Liver (tissue), 8 donors: ENCODE measurements at regions not wholly inside any gene's neighbourhood (a gene's known extent, or its start where the extent isn't known, plus 50 kb on each side); places are given as distances from the start of the nearest gene placed in this dataset.

Experiments
- DNase-seq: peaks from one replicate; pipeline ENCODE4 v3.0.0-alpha.2; 2017; ENCODE audit warnings: low spot score
- H3K27ac ChIP-seq, 2 donors: one replicate each; pipeline ENCODE4 v1.7.0; 2013; ENCODE audit warnings: inconsistent platforms in 2 of 2, low read length in 2 of 2, control low read depth in 1 of 2, low read depth in 1 of 2, mild to moderate bottlenecking in 1 of 2
- H3K27me3 ChIP-seq, 4 donors: one replicate each; pipeline versions ENCODE4 v1.6.1 to v1.7.0; 2013; ENCODE audit warnings: low read length in 3 of 4, inconsistent platforms in 1 of 4, mild to moderate bottlenecking in 1 of 4, moderate library complexity in 1 of 4; ENCODE audit not compliant: control insufficient read depth in 4 of 4, insufficient read depth in 4 of 4
- H3K36me3 ChIP-seq, 4 donors: one replicate each; pipeline versions ENCODE4 v1.6.1 to v1.7.0; 2013; ENCODE audit warnings: low read length in 3 of 4, mild to moderate bottlenecking in 3 of 4, low read depth in 1 of 4, moderate library complexity in 1 of 4; ENCODE audit not compliant: control insufficient read depth in 4 of 4, insufficient read depth in 3 of 4
- H3K4me1 ChIP-seq, 4 donors: one replicate each; pipeline versions ENCODE4 v1.6.1 to v1.7.0; 2013; ENCODE audit warnings: low read length in 3 of 4, mild to moderate bottlenecking in 3 of 4, moderate library complexity in 1 of 4; ENCODE audit not compliant: control insufficient read depth in 4 of 4, insufficient read depth in 4 of 4
- H3K4me3 ChIP-seq, 3 donors: one replicate each; pipeline versions ENCODE4 v1.6.1 to v1.7.0; 2013; ENCODE audit warnings: low read length in 3 of 3, control low read depth in 1 of 3, low read depth in 1 of 3, mild to moderate bottlenecking in 1 of 3
- H3K9ac ChIP-seq, 2 donors: one replicate each; pipeline ENCODE4 v1.7.0; 2013; ENCODE audit warnings: low read length in 2 of 2, mild to moderate bottlenecking in 2 of 2, moderate library complexity in 2 of 2, control low read depth in 1 of 2, low read depth in 1 of 2
- H3K9me3 ChIP-seq, 4 donors: one replicate each; pipeline versions ENCODE4 v1.6.1 to v1.7.0; 2013; ENCODE audit warnings: low read length in 3 of 4; ENCODE audit not compliant: control insufficient read depth in 4 of 4
- EGR1 ChIP-seq, 2 donors: IDR thresholded peaks; 2 replicates each; pipeline ENCODE4 v1.6.1; 2016 to 2018; ENCODE audit warnings: antibody characterized with exemption in 2 of 2, low read depth in 2 of 2
- FOXA1 ChIP-seq: IDR thresholded peaks from 2 replicates; pipeline ENCODE4 v1.6.1; 2016; ENCODE audit warnings: antibody characterized with exemption
- FOXA2 ChIP-seq: IDR thresholded peaks from 2 replicates; pipeline ENCODE4 v1.6.1; 2016; ENCODE audit warnings: antibody characterized with exemption
- GABPA ChIP-seq, 2 donors: IDR thresholded peaks in 1 of 2; conservative IDR thresholded peaks in 1 of 2; 2 replicates each; pipeline ENCODE4 v1.6.1; 2016; ENCODE audit warnings: antibody characterized with exemption in 2 of 2, mild to moderate bottlenecking in 1 of 2, moderate library complexity in 1 of 2
- HNF4A ChIP-seq, 2 donors: conservative IDR thresholded peaks; 2 replicates each; pipeline ENCODE4 v1.6.1; 2016; ENCODE audit warnings: antibody characterized with exemption in 2 of 2, mild to moderate bottlenecking in 2 of 2
- HNF4G ChIP-seq: IDR thresholded peaks from 2 replicates; pipeline ENCODE4 v1.6.1; 2016; ENCODE audit warnings: antibody characterized with exemption
- JUND ChIP-seq, 2 donors: IDR thresholded peaks; 2 replicates each; pipeline ENCODE4 v1.6.1; 2016; ENCODE audit warnings: antibody characterized with exemption in 2 of 2
- NR2F2 ChIP-seq: IDR thresholded peaks from 2 replicates; pipeline ENCODE4 v1.6.1; 2016; ENCODE audit warnings: antibody characterized with exemption
- RAD21 ChIP-seq, 2 donors: IDR thresholded peaks; 2 replicates each; pipeline ENCODE4 v1.6.1; 2016; ENCODE audit warnings: antibody characterized with exemption in 2 of 2, mild to moderate bottlenecking in 2 of 2
- RXRA ChIP-seq, 2 donors: IDR thresholded peaks; 2 replicates each; pipeline ENCODE4 v1.6.1; 2017 to 2018; ENCODE audit warnings: antibody characterized with exemption in 2 of 2, mild to moderate bottlenecking in 1 of 2
- SP1 ChIP-seq: IDR thresholded peaks from 2 replicates; pipeline ENCODE4 v1.6.1; 2018; ENCODE audit warnings: antibody characterized with exemption, mild to moderate bottlenecking
- TAF1 ChIP-seq: conservative IDR thresholded peaks from 2 replicates; pipeline ENCODE4 v1.6.1; 2016; ENCODE audit warnings: antibody characterized with exemption, mild to moderate bottlenecking
- YY1 ChIP-seq: IDR thresholded peaks from 2 replicates; pipeline ENCODE4 v1.6.1; 2016; ENCODE audit warnings: antibody characterized with exemption, mild to moderate bottlenecking
- WGBS: extraction: QIAGEN DNeasy Blood & Tissue Kit; methylation state at CpG from one replicate; pipeline ENCODE4 v1.1.7; 2013; 5-methylcytosine and 5-hydroxymethylcytosine counted together
- TF ChIP-seq, protein P1 (sequence below): IDR thresholded peaks from 2 replicates; pipeline ENCODE4 v1.6.1; 2016; ENCODE audit warnings: antibody characterized with exemption, mild to moderate bottlenecking
- TF ChIP-seq, protein P2 (sequence below): IDR thresholded peaks from 2 replicates; pipeline ENCODE4 v1.6.1; 2016; ENCODE audit warnings: antibody characterized with exemption
- TF ChIP-seq, protein P3 (sequence below): IDR thresholded peaks from 2 replicates; pipeline ENCODE4 v1.6.1; 2016; ENCODE audit warnings: antibody characterized with exemption
- TF ChIP-seq, protein P4 (sequence below): fragments of 150-350 bp; IDR thresholded peaks from 2 replicates; pipeline ENCODE4 v1.5.1; 2017; ENCODE audit warnings: improper control_type of control experiment, low read depth, low read length; ENCODE audit not compliant: missing input control
- donor health status: healthy.
- donor health status: healthy.
- donor health status: healthy.
- donor health status: healthy.
- donor health status: healthy.

DNA sequence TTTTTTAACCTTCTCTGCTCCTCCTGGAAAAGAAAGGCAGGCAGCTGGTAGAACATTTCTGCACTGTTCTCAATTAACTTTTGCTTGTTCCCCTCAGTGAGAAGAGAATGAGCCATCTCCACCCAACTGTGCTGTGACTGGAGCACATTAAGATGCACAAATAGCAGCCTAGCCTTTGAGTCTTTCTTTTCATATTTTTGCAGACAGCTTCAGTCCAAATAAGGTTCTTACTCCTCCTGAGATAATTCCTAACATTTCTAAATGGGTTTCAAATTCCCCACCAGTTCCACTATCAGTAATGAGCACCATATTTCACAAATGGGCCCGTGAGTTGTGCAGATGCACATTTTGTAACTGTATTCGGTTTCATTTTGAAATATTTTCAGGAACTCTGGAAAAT lies 118.6 kb downstream of the SPCS3 start:
- no peaks in the 10 kb centered on the region for H3K9me3 ChIP-seq
- H3K27me3 ChIP-seq: no peaks in the 10 kb centered on the region
- no peaks in the 10 kb centered on the region for H3K36me3 ChIP-seq
- DNase-seq: no peak
- TF ChIP-seq, protein P1, sequence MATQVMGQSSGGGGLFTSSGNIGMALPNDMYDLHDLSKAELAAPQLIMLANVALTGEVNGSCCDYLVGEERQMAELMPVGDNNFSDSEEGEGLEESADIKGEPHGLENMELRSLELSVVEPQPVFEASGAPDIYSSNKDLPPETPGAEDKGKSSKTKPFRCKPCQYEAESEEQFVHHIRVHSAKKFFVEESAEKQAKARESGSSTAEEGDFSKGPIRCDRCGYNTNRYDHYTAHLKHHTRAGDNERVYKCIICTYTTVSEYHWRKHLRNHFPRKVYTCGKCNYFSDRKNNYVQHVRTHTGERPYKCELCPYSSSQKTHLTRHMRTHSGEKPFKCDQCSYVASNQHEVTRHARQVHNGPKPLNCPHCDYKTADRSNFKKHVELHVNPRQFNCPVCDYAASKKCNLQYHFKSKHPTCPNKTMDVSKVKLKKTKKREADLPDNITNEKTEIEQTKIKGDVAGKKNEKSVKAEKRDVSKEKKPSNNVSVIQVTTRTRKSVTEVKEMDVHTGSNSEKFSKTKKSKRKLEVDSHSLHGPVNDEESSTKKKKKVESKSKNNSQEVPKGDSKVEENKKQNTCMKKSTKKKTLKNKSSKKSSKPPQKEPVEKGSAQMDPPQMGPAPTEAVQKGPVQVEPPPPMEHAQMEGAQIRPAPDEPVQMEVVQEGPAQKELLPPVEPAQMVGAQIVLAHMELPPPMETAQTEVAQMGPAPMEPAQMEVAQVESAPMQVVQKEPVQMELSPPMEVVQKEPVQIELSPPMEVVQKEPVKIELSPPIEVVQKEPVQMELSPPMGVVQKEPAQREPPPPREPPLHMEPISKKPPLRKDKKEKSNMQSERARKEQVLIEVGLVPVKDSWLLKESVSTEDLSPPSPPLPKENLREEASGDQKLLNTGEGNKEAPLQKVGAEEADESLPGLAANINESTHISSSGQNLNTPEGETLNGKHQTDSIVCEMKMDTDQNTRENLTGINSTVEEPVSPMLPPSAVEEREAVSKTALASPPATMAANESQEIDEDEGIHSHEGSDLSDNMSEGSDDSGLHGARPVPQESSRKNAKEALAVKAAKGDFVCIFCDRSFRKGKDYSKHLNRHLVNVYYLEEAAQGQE: no peak
- TF ChIP-seq HNF4G (no peak), NR2F2 (no peak), FOXA2 (no peak), TAF1 (no peak), GABPA (IDR thresholded peaks at IDR 0.05 in 1 of 2, conservative IDR thresholded peaks at IDR 0.05 in 1 of 2) (no peak), SP1 (no peak), YY1 (no peak), FOXA1 (no peak), RXRA (IDR thresholded peaks at IDR 0.05) (no peak), EGR1 (IDR thresholded peaks at IDR 0.05; ENCODE audit: low read depth in 2 of 2) (no peak), JUND (IDR thresholded peaks at IDR 0.05) (no peak), RAD21 (IDR thresholded peaks at IDR 0.05) (no peak)
- TF ChIP-seq, protein P2, sequence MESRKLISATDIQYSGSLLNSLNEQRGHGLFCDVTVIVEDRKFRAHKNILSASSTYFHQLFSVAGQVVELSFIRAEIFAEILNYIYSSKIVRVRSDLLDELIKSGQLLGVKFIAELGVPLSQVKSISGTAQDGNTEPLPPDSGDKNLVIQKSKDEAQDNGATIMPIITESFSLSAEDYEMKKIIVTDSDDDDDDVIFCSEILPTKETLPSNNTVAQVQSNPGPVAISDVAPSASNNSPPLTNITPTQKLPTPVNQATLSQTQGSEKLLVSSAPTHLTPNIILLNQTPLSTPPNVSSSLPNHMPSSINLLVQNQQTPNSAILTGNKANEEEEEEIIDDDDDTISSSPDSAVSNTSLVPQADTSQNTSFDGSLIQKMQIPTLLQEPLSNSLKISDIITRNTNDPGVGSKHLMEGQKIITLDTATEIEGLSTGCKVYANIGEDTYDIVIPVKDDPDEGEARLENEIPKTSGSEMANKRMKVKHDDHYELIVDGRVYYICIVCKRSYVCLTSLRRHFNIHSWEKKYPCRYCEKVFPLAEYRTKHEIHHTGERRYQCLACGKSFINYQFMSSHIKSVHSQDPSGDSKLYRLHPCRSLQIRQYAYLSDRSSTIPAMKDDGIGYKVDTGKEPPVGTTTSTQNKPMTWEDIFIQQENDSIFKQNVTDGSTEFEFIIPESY: no peak
- TF ChIP-seq, protein P3, sequence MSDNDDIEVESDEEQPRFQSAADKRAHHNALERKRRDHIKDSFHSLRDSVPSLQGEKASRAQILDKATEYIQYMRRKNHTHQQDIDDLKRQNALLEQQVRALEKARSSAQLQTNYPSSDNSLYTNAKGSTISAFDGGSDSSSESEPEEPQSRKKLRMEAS: no peak
- no peak overlapping the region for H3K9ac ChIP-seq
- H3K4me3 ChIP-seq: no peak overlapping the region
- H3K27ac ChIP-seq: no peak overlapping the region
- H3K4me1 ChIP-seq: no peaks in the 10 kb centered on the region
- 76% methylated on average over 2 of the region's 2 CpGs for WGBS

DNA sequence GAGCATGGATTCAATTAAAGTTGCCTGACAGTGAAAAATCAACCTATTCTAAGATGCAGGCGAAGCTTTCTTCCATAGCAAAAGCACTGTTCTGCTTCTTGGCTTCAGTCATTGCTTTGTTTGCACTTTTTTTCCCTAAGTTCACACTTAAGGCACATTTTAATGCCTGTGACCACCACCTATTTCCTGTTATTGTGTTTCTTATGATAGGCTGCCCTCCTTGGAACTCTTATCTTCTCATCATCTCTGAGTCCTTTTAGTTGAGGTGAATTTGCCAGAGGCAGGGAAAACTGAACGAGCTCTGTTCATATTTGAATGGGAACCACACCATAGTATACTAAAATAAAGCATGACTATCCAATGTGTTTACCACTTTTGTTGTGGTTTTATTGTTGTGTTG lies 119.8 kb downstream of the SPCS3 start:
- H3K27ac ChIP-seq: no peak overlapping the region
- no peak for DNase-seq
- no peaks in the 10 kb centered on the region for H3K27me3 ChIP-seq
- H3K36me3 ChIP-seq: no peaks in the 10 kb centered on the region
- no peak overlapping the region for H3K9ac ChIP-seq
- TF ChIP-seq HNF4A (conservative IDR thresholded peaks at IDR 0.05): no peak
- TF ChIP-seq EGR1 (IDR thresholded peaks at IDR 0.05; ENCODE audit: low read depth in 2 of 2): no peak
- TF ChIP-seq FOXA2: no peak
- TF ChIP-seq, protein P3: no peak
- TF ChIP-seq TAF1: no peak
- TF ChIP-seq RXRA (IDR thresholded peaks at IDR 0.05): no peak
- no peak for TF ChIP-seq HNF4G
- no peak for TF ChIP-seq SP1
- no peak for TF ChIP-seq FOXA1
- TF ChIP-seq YY1: no peak
- TF ChIP-seq GABPA (IDR thresholded peaks at IDR 0.05 in 1 of 2, conservative IDR thresholded peaks at IDR 0.05 in 1 of 2): no peak
- TF ChIP-seq, protein P4, sequence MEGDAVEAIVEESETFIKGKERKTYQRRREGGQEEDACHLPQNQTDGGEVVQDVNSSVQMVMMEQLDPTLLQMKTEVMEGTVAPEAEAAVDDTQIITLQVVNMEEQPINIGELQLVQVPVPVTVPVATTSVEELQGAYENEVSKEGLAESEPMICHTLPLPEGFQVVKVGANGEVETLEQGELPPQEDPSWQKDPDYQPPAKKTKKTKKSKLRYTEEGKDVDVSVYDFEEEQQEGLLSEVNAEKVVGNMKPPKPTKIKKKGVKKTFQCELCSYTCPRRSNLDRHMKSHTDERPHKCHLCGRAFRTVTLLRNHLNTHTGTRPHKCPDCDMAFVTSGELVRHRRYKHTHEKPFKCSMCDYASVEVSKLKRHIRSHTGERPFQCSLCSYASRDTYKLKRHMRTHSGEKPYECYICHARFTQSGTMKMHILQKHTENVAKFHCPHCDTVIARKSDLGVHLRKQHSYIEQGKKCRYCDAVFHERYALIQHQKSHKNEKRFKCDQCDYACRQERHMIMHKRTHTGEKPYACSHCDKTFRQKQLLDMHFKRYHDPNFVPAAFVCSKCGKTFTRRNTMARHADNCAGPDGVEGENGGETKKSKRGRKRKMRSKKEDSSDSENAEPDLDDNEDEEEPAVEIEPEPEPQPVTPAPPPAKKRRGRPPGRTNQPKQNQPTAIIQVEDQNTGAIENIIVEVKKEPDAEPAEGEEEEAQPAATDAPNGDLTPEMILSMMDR: no peak
- TF ChIP-seq JUND (IDR thresholded peaks at IDR 0.05): no peak
- TF ChIP-seq, protein P1: no peak
- no peak for TF ChIP-seq NR2F2
- TF ChIP-seq, protein P2: no peak
- TF ChIP-seq RAD21 (IDR thresholded peaks at IDR 0.05): no peak
- H3K4me3 ChIP-seq: no peak overlapping the region
- no peaks in the 10 kb centered on the region for H3K9me3 ChIP-seq
- 29% methylated on average over 2 of the region's 2 CpGs for WGBS
- no peaks in the 10 kb centered on the region for H3K4me1 ChIP-seq
